Activated T-helper 17 cell treated with anti-CD3 and anti-CD28 coated beads, Interleukin-2, amount 50 U/mL, for 72 hours (primary cell): ENCODE measurements at regions not wholly inside any gene's neighbourhood (a gene's known extent, or its start where the extent isn't known, plus 50 kb on each side); places are given as distances from the start of the nearest gene placed in this dataset.

ENCODE experiments used
- ATAC-seq: fragments of 150-1000 bp; cut with Tn5 transposase; replicated peaks from 2 replicates; pipeline ENCODE4 v1.10.0; 2021; ENCODE audit warnings: mild to moderate bottlenecking, moderate library complexity
- H3K27ac Mint-ChIP-seq: one replicate; pipeline ENCODE4 v1.8.0; 2022; ENCODE audit warnings: mixed read lengths
- H3K27me3 Mint-ChIP-seq: one replicate; pipeline ENCODE4 v1.8.0; 2022; ENCODE audit warnings: mixed read lengths
- H3K36me3 Mint-ChIP-seq: one replicate; pipeline ENCODE4 v1.8.0; 2022; ENCODE audit warnings: low read depth, mild to moderate bottlenecking, mixed read lengths
- H3K4me1 Mint-ChIP-seq: one replicate; pipeline ENCODE4 v1.8.0; 2022; ENCODE audit warnings: mixed read lengths
- H3K4me3 Mint-ChIP-seq: one replicate; pipeline ENCODE4 v1.8.0; 2022; ENCODE audit warnings: mild to moderate bottlenecking, mixed read lengths
- H3K9me3 Mint-ChIP-seq: one replicate; pipeline ENCODE4 v1.8.0; 2022; ENCODE audit warnings: mixed read lengths

DNA sequence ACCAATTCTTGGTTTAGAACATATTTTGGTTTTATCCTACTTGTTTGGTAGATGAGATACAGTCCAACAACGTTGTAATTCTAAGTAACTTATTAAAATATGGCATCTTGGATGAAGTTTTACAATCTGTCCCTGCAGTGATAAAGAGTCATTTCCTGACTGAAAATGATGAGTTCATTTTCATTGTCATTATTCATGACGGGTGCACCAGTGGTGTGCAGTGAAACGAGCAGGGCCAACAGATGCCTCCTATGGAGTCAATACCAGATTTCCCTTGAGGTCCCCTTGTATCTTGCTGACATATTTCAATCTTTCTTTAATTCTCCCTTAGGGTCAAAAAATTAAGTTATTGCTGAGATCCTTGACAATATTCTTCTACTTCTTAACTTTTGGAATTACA, 438.5 kb downstream of the LRIG3 start:
- Mint-ChIP-seq H3K4me1 (no peaks in the 10 kb centered on the region), H3K4me3 (no peak overlapping the region), H3K9me3 (peaks cover 3% of the 10 kb centered on the region), H3K27me3 (peaks cover 8% of the 10 kb centered on the region), H3K27ac (no peak overlapping the region), H3K36me3 (no peaks in the 10 kb centered on the region)
- no peak for ATAC-seq

DNA sequence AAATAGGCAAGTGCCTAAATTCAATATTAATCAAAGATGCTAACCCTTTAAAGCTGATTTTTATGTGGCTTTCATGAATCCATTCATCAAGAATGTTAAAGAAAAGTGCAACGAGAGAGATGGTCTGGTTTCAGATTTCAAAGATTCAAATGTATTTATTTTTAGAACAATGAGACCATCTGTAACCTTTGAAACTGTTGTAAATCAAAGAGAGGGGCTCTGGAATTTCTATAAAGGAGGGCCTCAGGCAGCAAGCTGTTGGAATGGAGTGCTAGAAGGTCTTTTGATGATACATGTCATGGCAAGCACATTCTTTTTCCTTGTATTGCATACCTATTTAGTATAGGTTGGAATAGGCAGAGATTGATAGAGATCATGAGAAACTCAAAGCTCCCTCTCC, 433.0 kb downstream of the LRIG3 start:
- no peak overlapping the region for H3K27ac Mint-ChIP-seq
- no peaks in the 10 kb centered on the region for H3K27me3 Mint-ChIP-seq
- H3K36me3 Mint-ChIP-seq, result no peaks in the 10 kb centered on the region
- no peak overlapping the region for H3K4me3 Mint-ChIP-seq
- H3K9me3 Mint-ChIP-seq, result no peaks in the 10 kb centered on the region
- no peaks in the 10 kb centered on the region for H3K4me1 Mint-ChIP-seq
- ATAC-seq, result no peak

DNA sequence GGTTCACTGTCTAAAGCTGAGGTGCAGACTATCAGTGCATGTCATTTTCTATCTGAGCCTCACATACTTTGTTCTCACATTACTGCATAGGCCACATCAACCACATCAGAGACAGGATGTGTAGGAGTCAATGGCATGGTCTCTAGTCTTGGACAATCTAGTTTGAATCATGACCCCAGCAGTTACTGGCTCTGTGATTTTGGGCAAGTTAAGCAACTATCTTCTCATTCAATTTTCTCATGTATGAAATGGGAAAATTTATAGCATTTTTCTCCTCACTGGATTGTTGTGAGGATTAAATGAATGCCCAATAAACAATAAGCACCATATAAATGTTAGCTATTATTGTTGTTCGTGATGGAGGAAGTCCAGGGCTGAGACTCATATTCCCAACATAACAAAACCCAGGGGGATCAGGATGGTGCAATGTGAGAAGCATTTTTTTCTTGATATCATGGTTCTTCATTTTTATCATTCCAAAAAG, 432.6 kb downstream of the LRIG3 start:
- Mint-ChIP-seq H3K4me3 (no peak overlapping the region), H3K36me3 (no peaks in the 10 kb centered on the region), H3K27ac (no peak overlapping the region), H3K27me3 (no peaks in the 10 kb centered on the region), H3K9me3 (no peaks in the 10 kb centered on the region), H3K4me1 (no peaks in the 10 kb centered on the region)
- ATAC-seq, result no peak

DNA sequence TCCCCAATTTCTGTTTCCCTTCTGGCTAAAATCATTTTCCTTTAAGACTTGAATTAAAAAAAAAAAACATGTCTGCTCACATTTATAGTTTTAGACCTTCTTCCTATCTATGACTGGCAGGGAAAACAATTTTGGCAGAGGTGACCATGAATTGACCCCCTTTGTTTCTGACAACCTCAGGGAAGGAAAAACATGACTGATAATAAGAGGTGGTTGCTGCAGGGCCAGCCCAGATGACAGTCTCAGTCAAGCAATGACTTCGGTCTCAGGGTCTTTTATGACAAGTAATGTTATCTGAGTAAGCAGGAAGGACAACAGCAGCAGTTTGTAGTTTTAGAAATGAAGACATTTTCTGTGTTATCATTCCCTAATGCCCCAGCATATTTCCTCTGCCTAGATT, 430.9 kb downstream of the LRIG3 start:
- H3K4me3 Mint-ChIP-seq, result no peak overlapping the region
- H3K27ac Mint-ChIP-seq, result no peak overlapping the region
- ATAC-seq, result no peak
- H3K4me1 Mint-ChIP-seq, result no peaks in the 10 kb centered on the region
- H3K36me3 Mint-ChIP-seq, result no peaks in the 10 kb centered on the region
- no peaks in the 10 kb centered on the region for H3K27me3 Mint-ChIP-seq
- H3K9me3 Mint-ChIP-seq, result no peaks in the 10 kb centered on the region

DNA sequence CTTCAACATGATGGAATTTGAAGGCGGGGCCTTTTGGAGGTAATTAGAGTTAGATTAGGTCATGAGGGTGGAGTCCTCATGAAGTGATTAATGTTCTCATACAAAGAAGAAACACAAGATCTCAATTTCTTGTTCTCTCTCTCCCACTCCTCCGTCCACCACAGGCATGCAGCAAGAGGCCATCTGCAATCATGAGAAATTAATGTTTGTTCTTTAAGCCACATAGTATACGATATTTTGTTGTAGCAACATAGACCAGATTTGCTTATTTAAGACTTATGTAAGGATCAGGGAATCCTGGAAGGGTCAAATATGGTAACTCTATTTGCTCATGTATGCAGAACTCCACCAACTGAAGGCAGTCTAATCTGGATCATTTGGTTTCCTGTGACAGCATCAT, 429.0 kb downstream of the LRIG3 start:
- Mint-ChIP-seq H3K4me1 (no peaks in the 10 kb centered on the region), H3K36me3 (no peaks in the 10 kb centered on the region), H3K27me3 (no peaks in the 10 kb centered on the region), H3K27ac (no peak overlapping the region), H3K9me3 (no peaks in the 10 kb centered on the region), H3K4me3 (no peak overlapping the region)
- ATAC-seq, result no peak

DNA sequence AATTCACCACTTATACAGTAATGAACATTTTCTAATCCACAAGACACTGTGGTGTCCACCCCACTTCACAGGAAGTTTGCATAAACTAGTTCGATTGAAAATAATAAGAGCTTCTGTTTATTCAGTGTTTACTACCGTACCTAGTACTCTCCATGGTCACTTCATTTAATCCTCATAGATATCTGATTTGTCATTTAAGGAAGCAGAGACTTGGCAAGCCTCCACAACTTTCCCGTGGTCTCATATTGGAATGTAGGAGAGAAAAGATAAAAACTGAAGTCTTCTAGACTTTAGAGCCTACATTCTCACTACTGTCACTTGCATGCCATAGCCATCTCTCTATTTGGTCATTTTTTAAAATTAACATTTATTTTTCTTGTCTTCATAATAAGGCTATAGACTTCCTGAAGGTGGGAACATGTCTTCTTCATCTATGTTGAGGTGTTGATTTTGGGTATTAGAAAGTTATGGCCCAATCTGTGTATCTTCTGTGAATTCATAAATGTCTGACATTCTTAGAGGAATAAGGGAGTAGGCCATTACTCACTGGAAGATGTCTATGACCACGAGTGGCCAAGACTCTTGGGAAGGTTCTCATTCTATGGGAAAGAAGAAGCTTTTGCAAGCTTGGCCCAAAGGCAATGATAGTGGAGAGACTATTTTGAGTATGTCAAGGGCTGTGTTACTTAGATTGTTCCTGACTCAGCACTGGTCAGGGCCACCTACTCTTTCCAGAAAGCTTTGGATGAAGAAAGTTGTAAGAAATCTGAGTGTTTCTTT, 423.7 kb downstream of the LRIG3 start:
- ATAC-seq, result no peak
- no peak overlapping the region for H3K27ac Mint-ChIP-seq
- no peaks in the 10 kb centered on the region for H3K36me3 Mint-ChIP-seq
- no peaks in the 10 kb centered on the region for H3K27me3 Mint-ChIP-seq
- no peaks in the 10 kb centered on the region for H3K4me1 Mint-ChIP-seq
- no peaks in the 10 kb centered on the region for H3K9me3 Mint-ChIP-seq
- H3K4me3 Mint-ChIP-seq, result no peak overlapping the region

DNA sequence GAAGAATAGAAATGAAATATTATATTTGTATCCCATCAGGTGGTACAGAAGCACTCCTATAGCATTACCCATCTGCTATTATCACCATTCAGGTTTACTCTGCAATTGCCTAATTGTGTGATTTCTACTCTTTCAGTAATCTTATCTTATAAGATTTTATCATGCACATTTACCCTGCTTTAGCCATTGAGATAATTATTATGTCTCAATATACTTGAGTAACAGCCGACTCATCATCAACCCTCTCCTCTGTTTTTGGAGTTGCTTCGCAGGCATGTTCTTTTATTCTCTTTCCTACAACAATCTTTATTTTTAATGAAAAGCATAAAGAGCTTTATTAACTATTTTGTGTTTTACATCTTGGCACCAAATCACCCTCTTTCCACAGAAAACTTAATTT, 419.9 kb downstream of the LRIG3 start:
- H3K4me3 Mint-ChIP-seq, result no peak overlapping the region
- H3K27me3 Mint-ChIP-seq, result no peaks in the 10 kb centered on the region

DNA sequence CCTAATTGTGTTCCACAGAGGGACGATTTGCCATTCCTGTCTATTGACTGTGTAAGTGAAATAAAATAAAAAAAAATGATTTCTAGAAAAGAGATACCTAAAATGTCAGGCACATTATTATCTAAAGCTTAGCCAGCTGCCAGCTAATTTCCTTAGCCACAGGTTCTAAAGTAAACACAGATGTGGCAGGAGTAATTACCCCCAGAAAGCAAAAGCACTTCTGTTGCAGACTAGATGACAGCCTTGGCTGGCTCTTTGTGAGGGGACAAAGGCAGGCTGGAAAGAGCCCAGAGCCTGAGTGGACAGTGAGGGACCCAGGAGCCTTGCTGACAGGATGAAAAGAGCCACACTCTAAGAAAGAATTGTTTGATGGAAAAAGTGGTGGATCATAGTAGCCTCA, 418.1 kb downstream of the LRIG3 start:
- H3K36me3 Mint-ChIP-seq, result no peaks in the 10 kb centered on the region
- H3K27me3 Mint-ChIP-seq, result peaks cover 8% of the 10 kb centered on the region
- H3K27ac Mint-ChIP-seq, result no peak overlapping the region
- no peaks in the 10 kb centered on the region for H3K9me3 Mint-ChIP-seq
- H3K4me3 Mint-ChIP-seq, result no peak overlapping the region
- no peaks in the 10 kb centered on the region for H3K4me1 Mint-ChIP-seq
- ATAC-seq, result no peak

More for the DNA sequence above, 419.9 kb downstream of the LRIG3 start:
- no peak for ATAC-seq
- Mint-ChIP-seq H3K27ac (no peak overlapping the region), H3K4me1 (no peaks in the 10 kb centered on the region), H3K36me3 (no peaks in the 10 kb centered on the region), H3K9me3 (no peaks in the 10 kb centered on the region)

DNA sequence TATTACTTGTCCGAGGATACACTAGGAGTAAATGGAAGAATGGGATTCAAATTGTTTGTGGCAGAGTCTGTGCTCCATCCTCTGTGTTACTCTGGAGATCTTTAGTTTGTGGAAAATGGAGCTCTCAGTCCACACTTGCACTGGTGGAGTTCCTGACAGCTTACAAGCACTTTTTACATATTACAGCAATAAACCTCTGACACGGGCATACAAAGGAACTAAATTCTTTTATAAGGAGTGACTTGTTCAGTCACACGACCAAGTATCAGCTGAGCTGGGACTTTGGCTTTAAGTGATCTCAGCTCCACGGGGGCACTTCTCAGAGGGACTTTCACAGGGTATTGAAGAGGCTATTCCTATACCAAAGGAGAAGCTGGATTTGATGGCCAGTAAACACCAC, 417.5 kb downstream of the LRIG3 start:
- H3K4me1 Mint-ChIP-seq, result no peaks in the 10 kb centered on the region
- H3K27ac Mint-ChIP-seq, result no peak overlapping the region
- H3K4me3 Mint-ChIP-seq, result no peak overlapping the region
- ATAC-seq, result no peak
- H3K9me3 Mint-ChIP-seq, result no peaks in the 10 kb centered on the region
- no peaks in the 10 kb centered on the region for H3K36me3 Mint-ChIP-seq
- H3K27me3 Mint-ChIP-seq, result peaks cover 8% of the 10 kb centered on the region

DNA sequence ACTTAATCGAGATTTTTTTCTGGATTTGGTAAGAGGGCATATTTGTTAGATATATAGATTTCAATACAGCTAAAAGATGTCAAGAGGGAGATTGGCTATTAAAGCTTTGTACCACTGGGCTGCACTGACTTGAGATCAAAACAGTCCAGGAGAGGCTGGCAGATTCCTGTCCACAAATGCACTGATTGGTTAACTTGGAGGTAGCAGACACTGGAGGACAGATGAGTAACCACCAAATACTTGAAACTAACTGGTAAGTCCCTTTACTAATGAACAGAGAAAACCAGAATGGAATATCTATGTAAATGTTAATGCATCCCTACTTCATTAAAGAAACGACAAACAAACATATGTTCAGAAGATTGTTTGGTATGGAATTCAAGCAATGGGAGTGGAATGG, 416.6 kb downstream of the LRIG3 start:
- Mint-ChIP-seq H3K4me1 (no peaks in the 10 kb centered on the region), H3K27me3 (peaks cover 8% of the 10 kb centered on the region), H3K36me3 (no peaks in the 10 kb centered on the region), H3K4me3 (no peak overlapping the region), H3K27ac (no peak overlapping the region), H3K9me3 (no peaks in the 10 kb centered on the region)
- no peak for ATAC-seq

DNA sequence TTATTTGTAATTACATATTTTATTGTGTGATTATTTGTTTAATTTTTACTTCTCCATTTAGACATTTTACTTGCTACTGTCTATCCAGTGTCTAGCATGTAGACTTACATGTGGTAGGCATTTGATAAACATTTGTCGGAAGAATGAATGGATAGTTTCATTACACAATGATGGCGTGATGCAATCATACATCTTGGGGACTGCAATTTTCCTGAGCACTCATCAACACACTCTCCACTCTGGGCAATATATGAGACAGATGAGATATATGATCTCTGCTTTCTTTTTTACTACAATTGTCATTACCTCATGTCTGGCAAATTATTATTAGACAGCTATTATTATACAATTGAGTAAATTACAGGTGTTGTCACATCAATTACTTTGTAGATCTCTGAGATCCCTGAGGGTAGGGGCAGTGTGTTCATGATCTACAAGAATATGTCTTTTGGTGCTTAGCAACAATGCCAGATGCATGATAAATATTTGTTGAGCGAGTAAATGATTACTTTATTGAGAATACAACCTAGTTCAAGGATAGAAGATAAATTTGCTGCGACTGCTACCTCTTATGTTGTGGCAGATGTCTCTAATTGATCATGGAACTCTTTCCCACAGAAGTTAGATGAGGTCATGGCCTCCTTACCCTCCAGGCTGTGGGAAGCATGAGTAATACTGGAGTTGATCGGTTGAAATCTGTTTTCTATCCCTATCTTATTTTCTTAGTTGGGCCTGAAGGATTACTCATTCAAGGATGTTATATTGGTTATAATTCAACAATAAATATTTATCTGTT, 416.0 kb downstream of the LRIG3 start:
- Mint-ChIP-seq H3K27me3 (peaks cover 8% of the 10 kb centered on the region), H3K36me3 (no peaks in the 10 kb centered on the region), H3K27ac (no peak overlapping the region), H3K4me1 (no peaks in the 10 kb centered on the region), H3K4me3 (no peak overlapping the region), H3K9me3 (no peaks in the 10 kb centered on the region)
- no peak for ATAC-seq

DNA sequence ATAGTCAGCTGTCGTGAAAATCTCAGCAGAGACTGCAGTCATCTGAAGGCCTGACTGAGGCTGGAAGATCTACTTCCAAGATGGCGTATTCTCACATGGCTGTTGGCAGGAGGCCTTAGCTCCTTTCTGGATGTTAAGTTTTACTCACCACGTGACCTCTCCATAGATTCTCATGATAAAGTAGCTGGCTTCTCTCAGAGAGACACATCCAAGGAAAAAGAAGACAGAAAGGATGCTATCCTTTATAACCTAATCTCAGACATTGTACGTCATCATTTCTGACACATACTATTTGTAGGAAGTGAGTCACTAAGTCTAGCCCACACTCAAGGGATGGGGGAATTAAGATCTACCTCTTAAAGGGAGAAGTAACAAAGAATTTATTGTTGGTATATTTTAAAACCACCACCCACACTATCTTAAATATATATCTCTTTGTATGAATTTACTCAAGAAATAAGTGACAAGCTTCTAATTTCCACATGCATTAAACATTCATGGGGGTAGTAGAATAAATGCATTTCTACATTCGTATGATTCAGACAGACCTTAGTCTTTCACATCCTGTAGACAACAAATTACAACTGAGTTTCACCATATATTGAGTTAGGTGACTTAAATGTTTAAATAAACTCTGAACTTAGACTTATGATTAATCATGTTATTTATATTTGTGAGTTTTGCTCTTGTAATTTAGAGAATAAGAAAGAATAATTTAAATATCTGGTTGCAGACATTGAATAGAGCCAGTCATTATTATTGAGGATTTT, 411.0 kb downstream of the LRIG3 start:
- Mint-ChIP-seq H3K27ac (no peak overlapping the region), H3K4me1 (no peaks in the 10 kb centered on the region), H3K27me3 (peaks cover 8% of the 10 kb centered on the region), H3K4me3 (no peak overlapping the region), H3K36me3 (no peaks in the 10 kb centered on the region), H3K9me3 (no peaks in the 10 kb centered on the region)
- peak; percentile 65 for ATAC-seq

DNA sequence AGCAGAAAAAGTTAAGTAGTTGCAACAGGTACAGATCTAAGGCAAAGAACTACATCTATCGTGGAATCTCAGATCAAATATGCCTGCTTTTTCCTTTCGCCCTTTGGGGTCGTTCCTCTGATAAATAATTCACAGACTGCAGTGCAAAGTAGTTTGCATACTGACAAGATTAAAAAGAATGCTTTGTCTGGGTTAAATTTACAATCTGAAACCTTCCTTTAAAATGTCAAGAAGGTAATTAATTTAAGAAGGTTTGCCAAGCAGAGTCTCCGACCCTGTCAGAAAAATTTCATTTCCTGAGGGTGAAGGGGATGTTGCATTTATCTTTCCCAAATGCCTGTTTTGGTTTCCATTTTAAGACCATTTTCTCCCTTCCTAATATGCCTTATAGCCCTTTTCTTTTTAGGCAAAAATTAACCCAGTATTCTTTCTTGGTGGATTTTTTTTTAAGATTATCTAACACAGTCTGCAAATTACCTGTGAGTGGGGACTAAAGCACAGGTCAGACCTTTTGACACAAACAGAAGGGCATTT, 406.9 kb downstream of the LRIG3 start:
- Mint-ChIP-seq H3K4me3 (no peak overlapping the region), H3K9me3 (peaks cover 12% of the 10 kb centered on the region), H3K27ac (no peak overlapping the region), H3K36me3 (no peaks in the 10 kb centered on the region), H3K27me3 (no peaks in the 10 kb centered on the region), H3K4me1 (no peaks in the 10 kb centered on the region)
- ATAC-seq, result no peak

DNA sequence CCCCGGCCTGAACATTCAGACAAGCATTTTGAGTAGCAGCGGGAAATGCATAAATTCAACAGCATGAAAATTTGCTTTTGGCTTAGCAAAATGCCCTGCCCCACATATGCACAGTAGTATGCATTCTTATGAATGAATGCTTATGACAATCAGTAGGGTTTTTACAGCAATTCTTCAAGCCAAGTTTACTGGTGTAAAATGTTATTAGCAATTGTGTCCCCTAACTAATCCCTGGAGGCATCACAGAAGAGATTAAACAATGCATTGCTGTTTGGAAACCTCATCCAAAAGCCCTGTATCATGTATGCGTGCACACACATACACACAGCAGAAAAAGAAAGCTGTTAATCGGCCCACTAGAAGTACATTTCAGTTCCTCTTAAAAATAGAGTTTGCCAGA, 406.5 kb downstream of the LRIG3 start:
- H3K4me1 Mint-ChIP-seq, result no peaks in the 10 kb centered on the region
- H3K9me3 Mint-ChIP-seq, result peaks cover 17% of the 10 kb centered on the region
- no peak overlapping the region for H3K4me3 Mint-ChIP-seq
- ATAC-seq, result no peak
- no peaks in the 10 kb centered on the region for H3K27me3 Mint-ChIP-seq
- no peak overlapping the region for H3K27ac Mint-ChIP-seq
- no peaks in the 10 kb centered on the region for H3K36me3 Mint-ChIP-seq
